Lower leg skin (tissue), 4 donors: ENCODE measurements at regions not wholly inside any gene's neighbourhood (a gene's known extent, or its start where the extent isn't known, plus 50 kb on each side); places are given as distances from the start of the nearest gene placed in this dataset.
"Not testable (repeated sequence)": the region's sequence is repeated elsewhere in the genome, so short reads cannot be mapped to it uniquely, and the experiment has no call there.

Experiments used
- DNase-seq, 2 donors: peaks; one replicate each; pipeline ENCODE4 v3.0.0-alpha.2; 2019; ENCODE audit warnings: low spot score in 2 of 2
- H3K4me3 ChIP-seq: fragments of 200-600 bp; sonication (generic); 2 replicates; pipeline ENCODE4 v1.5.1; 2017; ENCODE audit warnings: mild to moderate bottlenecking, low read depth; ENCODE audit not compliant: poor library complexity, severe bottlenecking
- POLR2A ChIP-seq, 2 donors: fragments of 450-650 bp; IDR thresholded peaks; one replicate each; pipeline ENCODE4 v1.6.1; 2016 to 2017; ENCODE audit warnings: antibody characterized with exemption in 2 of 2, mild to moderate bottlenecking in 1 of 2, moderate library complexity in 1 of 2
- WGBS, 2 donors: methylation state at CpG; one replicate each; pipeline ENCODE4 v1.1.5; 2018; 5-methylcytosine and 5-hydroxymethylcytosine counted together
- intact Hi-C: fragments of 100-400 bp; cut with DNase I; formaldehyde crosslinking; loops from one replicate; pipeline ENCODE4 v1.15.0; 2023; ENCODE audit warnings: low total_unique reads
- TF ChIP-seq, protein P1 (sequence below), 3 donors: fragments of 450-650 bp; IDR thresholded peaks; one replicate each; pipeline ENCODE4 v1.5.1; 2016; ENCODE audit warnings: antibody characterized with exemption in 3 of 3, mild to moderate bottlenecking in 3 of 3, moderate library complexity in 2 of 3

DNA sequence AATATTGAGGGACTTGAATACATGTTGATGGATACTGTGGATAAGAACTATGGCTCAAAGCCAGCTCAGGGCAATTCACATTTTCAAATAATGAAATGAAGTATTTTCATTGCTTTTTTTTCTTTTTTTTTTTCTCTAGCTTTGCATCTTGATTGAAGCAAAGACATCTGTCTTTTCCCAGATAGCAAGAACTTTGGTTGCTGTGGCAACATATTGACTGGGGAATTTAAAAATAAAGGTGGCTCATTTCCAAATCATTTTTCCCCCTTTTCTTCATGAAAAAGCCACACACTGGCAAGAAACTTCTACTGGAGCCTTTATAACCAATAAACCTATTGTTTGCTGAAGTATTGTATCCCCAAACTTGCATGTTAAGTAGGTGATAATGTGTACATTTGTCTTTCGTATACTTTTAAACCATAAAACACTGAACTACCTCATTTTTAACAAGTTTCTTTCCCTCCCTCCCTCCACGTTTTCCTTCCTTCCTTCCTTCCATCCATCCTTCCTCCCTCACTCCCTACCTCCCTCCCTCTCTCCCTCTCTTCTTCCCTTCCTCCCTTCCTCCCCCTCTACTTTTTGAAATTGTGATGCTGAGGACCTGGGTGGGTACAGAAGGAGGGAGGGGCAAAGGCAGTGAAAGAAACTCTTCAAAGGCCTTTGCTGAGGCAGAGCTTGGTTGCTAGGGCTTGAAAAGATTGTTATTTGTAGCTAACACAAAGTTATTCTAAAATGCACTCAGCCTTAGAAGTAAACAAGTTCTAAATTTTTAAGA lies 343.5 kb upstream of the SPRY2 start:
- no peak for TF ChIP-seq POLR2A (IDR thresholded peaks at IDR 0.05)
- TF ChIP-seq, protein P1, sequence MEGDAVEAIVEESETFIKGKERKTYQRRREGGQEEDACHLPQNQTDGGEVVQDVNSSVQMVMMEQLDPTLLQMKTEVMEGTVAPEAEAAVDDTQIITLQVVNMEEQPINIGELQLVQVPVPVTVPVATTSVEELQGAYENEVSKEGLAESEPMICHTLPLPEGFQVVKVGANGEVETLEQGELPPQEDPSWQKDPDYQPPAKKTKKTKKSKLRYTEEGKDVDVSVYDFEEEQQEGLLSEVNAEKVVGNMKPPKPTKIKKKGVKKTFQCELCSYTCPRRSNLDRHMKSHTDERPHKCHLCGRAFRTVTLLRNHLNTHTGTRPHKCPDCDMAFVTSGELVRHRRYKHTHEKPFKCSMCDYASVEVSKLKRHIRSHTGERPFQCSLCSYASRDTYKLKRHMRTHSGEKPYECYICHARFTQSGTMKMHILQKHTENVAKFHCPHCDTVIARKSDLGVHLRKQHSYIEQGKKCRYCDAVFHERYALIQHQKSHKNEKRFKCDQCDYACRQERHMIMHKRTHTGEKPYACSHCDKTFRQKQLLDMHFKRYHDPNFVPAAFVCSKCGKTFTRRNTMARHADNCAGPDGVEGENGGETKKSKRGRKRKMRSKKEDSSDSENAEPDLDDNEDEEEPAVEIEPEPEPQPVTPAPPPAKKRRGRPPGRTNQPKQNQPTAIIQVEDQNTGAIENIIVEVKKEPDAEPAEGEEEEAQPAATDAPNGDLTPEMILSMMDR (IDR thresholded peaks at IDR 0.05) = no peak
- 61 to 63% methylated on average over 2 of the region's 2 CpGs for WGBS, 2 donors
- DNase-seq = no peak
- intact Hi-C loops = no loop called here
- H3K4me3 ChIP-seq = no peak overlapping the region

DNA sequence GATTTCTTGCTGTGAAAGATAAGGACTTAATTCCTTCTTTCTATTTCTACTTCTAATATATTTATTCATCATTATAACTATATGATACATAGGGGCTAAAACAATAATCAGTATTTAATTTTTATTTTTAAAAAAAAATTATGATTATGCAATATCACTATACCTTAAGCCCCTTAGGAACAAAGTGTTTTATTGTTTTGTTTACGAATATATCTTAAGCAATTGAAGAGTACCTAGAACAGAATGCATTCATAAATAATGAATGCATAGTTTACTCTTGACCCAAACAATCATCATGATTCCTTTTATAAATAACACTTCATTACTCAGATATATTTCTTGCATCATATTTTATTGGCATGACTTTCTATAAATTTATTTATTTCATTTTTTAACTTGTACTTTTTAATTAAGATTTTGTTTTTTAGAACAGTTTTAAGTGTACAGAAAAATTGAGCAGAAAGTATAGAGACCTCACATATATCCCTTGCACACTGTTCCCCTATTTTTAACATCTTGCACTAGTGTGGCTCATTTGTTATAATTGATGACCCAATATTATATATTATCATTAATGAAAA lies 339.9 kb upstream of the SPRY2 start:
- intact Hi-C loops = no loop called here
- no peak overlapping the region for H3K4me3 ChIP-seq
- TF ChIP-seq, protein P1 (IDR thresholded peaks at IDR 0.05) = no peak
- no peak for TF ChIP-seq POLR2A (IDR thresholded peaks at IDR 0.05)
- DNase-seq = no peak
- WGBS, 2 donors = 91 to 93% methylated on average over 1 of the region's 1 CpG

DNA sequence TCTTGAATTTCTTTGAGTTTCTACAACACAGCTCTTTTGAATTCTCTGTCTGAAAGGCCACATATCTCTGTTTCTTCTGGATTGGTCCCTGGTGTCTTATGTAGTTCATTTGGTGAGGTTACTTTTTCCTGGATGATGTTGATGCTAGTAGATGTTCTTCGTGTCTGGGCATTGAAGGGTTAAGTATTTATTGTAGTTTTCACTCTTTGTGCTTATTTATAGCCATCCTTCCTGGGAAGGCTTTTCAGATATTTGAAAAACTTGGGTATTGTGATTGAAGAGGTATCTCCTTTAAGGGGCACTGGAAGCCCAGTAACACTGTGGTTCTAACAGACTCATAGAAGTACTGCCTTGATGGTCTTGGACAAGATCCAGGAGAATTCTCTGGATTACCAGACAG lies 338.5 kb upstream of the SPRY2 start:
- TF ChIP-seq POLR2A (IDR thresholded peaks at IDR 0.05) = no peak
- TF ChIP-seq, protein P1 (IDR thresholded peaks at IDR 0.05) = no peak
- intact Hi-C loops = no loop called here
- no peak overlapping the region for H3K4me3 ChIP-seq
- 86 to 96% methylated on average over 1 of the region's 1 CpG for WGBS, 2 donors
- DNase-seq = no peak

DNA sequence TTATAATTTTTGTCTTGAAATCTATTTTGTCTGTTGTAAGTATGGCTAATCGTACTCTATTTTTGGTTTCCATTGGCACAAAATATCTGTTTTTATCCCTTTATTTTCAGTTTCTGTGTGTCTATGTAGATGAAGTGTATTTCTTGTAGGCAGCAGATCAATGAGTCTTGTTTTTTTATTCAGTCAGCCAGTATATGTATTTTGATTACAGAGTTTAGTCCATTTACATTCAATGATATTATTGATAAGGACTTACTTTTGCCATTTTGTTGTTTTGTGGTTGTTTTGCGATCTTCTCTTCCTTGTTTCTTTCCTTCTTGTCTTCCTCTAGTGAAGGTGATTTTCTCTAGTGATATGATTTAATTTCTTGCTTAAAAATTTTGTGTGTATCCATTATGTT lies 336.3 kb upstream of the SPRY2 start:
- 95 to 97% methylated on average over 2 of the region's 2 CpGs for WGBS, 2 donors
- DNase-seq = no peak
- no peak overlapping the region for H3K4me3 ChIP-seq
- TF ChIP-seq POLR2A (IDR thresholded peaks at IDR 0.05) = no peak
- TF ChIP-seq, protein P1 (IDR thresholded peaks at IDR 0.05) = no peak
- intact Hi-C loops = no loop called here

DNA sequence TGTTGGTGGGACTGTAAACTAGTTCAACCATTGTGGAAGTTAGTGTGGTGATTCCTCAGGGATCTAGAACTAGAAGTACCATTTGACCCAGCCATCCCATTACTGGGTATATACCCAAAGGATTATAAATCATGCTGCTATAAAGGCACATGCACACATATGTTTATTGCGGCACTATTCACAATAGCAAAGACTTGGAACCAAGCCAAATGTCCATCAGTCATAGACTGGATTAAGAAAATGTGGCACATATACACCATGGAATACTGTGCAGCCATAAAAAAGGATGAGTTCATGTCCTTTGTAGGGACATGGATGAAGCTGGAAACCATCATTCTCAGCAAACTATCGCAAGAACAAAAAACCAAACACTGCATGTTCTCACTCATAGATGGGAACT lies 334.5 kb upstream of the SPRY2 start:
- H3K4me3 ChIP-seq, DNase-seq, intact Hi-C loops: not testable (repeated sequence)
- 46 to 79% methylated on average over 2 of the region's 2 CpGs for WGBS, 2 donors

DNA sequence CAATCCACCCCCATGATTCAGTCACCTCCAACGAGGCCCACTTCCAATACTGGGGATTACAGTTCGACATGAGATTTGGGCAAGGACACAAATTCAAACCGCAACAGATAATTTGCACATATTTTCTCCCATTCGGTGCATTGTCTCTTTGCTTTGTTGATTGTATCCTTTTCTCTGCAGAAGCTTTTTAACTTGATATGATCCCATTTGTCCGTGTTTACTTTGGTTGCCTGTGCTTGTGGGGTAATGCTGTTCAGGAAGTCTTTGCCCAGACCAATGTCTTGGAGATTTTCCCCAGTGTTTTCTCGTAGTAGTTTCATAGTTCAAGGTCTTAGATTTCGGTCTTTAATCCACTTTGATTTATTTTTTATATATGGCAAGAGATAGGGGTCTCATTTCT lies 330.8 kb upstream of the SPRY2 start:
- no peak for DNase-seq
- intact Hi-C loops = no loop called here
- WGBS, 2 donors = 90 to 92% methylated on average over 7 of the region's 7 CpGs
- no peak overlapping the region for H3K4me3 ChIP-seq
- no peak for TF ChIP-seq POLR2A (IDR thresholded peaks at IDR 0.05)

DNA sequence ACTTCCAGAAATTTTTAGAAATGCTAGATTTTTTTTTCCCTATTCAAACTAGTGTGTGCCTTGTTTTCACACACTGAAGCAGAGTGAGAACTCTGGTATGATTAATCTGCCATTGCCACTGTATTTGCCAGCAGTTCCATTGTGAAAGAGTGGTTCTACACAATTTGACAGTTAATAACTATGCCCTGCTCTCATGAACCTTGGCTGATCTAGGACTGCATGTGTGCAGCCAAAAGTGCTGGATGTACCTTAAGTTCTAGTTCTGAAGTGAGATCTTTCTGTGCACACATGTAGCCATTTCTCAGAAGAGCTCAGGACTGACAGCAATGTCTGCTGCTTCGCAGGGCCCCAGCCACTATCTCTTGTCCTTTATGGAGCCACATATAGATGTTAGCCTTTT lies 328.2 kb upstream of the SPRY2 start:
- H3K4me3 ChIP-seq = no peak overlapping the region
- intact Hi-C loops = no loop called here
- TF ChIP-seq, protein P1 (IDR thresholded peaks at IDR 0.05) = no peak
- no peak for TF ChIP-seq POLR2A (IDR thresholded peaks at IDR 0.05)
- 100% methylated on average over 1 of the region's 1 CpG for WGBS, 2 donors
- no peak for DNase-seq
